ENCODE measurements at regions not wholly inside any gene's neighbourhood (a gene's known extent, or its start where the extent isn't known, plus 50 kb on each side); places are given as distances from the start of the nearest gene placed in this dataset.
"Not testable (repeated sequence)": the region's sequence is repeated elsewhere in the genome, so short reads cannot be mapped to it uniquely, and the experiment has no call there.

- DNase-seq = no peak
Measured at GRCh38 chr5:57932761-57933160, 450.1 kb upstream of the ACTBL2 start.

- DNase-seq = no peak
Measured at GRCh38 chr5:57931807-57932206, 449.2 kb upstream of the ACTBL2 start.

- no peak for DNase-seq
Measured at GRCh38 chr5:57931352-57931751, 448.7 kb upstream of the ACTBL2 start.

- DNase-seq = no peak
Measured at GRCh38 chr5:57929271-57929670, 446.7 kb upstream of the ACTBL2 start.

GRCh38 chr5:57923094-57923493, 440.5 kb upstream of the ACTBL2 start:
- not testable (repeated sequence) for DNase-seq

- no peak for DNase-seq
Measured at GRCh38 chr5:57917004-57917403, 434.4 kb upstream of the ACTBL2 start.

- no peak for DNase-seq
Measured at GRCh38 chr5:57915536-57915935, 432.9 kb upstream of the ACTBL2 start.

GRCh38 chr5:57911438-57911837, 428.8 kb upstream of the ACTBL2 start:
- no peak for DNase-seq

GRCh38 chr5:57906671-57907070, 424.1 kb upstream of the ACTBL2 start:
- DNase-seq = no peak

GRCh38 chr5:57903458-57903857, 420.8 kb upstream of the ACTBL2 start:
- no peak for DNase-seq

- DNase-seq = no peak
Measured at GRCh38 chr5:57902095-57902494, 419.5 kb upstream of the ACTBL2 start.

GRCh38 chr5:57900381-57900944, 417.9 kb upstream of the ACTBL2 start:
- no peak for DNase-seq

- DNase-seq = no peak
Measured at GRCh38 chr5:57896576-57896975, 414.0 kb upstream of the ACTBL2 start.

- no peak for DNase-seq
Measured at GRCh38 chr5:57895766-57896165, 413.2 kb upstream of the ACTBL2 start.

- no peak for DNase-seq
Measured at GRCh38 chr5:57893926-57894325, 411.3 kb upstream of the ACTBL2 start.

GRCh38 chr5:57891443-57891842, 408.8 kb upstream of the ACTBL2 start:
- no peak for DNase-seq

- no peak for DNase-seq
Measured at GRCh38 chr5:57889558-57889957, 406.9 kb upstream of the ACTBL2 start.

- DNase-seq = no peak
Measured at GRCh38 chr5:57887851-57888621, 405.4 kb upstream of the ACTBL2 start.

- no peak for DNase-seq
Measured at GRCh38 chr5:57884346-57885102, 401.9 kb upstream of the ACTBL2 start.

GRCh38 chr5:57880216-57880615, 397.6 kb upstream of the ACTBL2 start:
- no peak for DNase-seq

- DNase-seq = no peak
Measured at GRCh38 chr5:57878301-57878722, 395.7 kb upstream of the ACTBL2 start.

- no peak for DNase-seq
Measured at GRCh38 chr5:57871496-57871895, 388.9 kb upstream of the ACTBL2 start.

- DNase-seq = not testable (repeated sequence)
Measured at GRCh38 chr5:57870267-57870666, 387.7 kb upstream of the ACTBL2 start.

GRCh38 chr5:57863661-57864060, 381.1 kb upstream of the ACTBL2 start:
- DNase-seq = no peak

Data from activated CD8-positive, alpha-beta memory T cell treated with anti-CD3 and anti-CD28 coated beads, Interleukin-2, amount 50 U/mL, for 4 hours (primary cell).